Activated CD4-positive, CD25-positive, alpha-beta regulatory T cell treated with anti-CD3 and anti-CD28 coated beads, Interleukin-2, amount 50 U/mL, for 24 hours (primary cell): ENCODE measurements at regions not wholly inside any gene's neighbourhood (a gene's known extent, or its start where the extent isn't known, plus 50 kb on each side); places are given as distances from the start of the nearest gene placed in this dataset.

ENCODE experiments used
- ATAC-seq, 2 donors: fragments of 150-1000 bp; cut with Tn5 transposase; one replicate each; pipeline ENCODE4 v1.10.0; 2021; ENCODE audit warnings: mild to moderate bottlenecking in 1 of 2, moderate library complexity in 1 of 2

DNA sequence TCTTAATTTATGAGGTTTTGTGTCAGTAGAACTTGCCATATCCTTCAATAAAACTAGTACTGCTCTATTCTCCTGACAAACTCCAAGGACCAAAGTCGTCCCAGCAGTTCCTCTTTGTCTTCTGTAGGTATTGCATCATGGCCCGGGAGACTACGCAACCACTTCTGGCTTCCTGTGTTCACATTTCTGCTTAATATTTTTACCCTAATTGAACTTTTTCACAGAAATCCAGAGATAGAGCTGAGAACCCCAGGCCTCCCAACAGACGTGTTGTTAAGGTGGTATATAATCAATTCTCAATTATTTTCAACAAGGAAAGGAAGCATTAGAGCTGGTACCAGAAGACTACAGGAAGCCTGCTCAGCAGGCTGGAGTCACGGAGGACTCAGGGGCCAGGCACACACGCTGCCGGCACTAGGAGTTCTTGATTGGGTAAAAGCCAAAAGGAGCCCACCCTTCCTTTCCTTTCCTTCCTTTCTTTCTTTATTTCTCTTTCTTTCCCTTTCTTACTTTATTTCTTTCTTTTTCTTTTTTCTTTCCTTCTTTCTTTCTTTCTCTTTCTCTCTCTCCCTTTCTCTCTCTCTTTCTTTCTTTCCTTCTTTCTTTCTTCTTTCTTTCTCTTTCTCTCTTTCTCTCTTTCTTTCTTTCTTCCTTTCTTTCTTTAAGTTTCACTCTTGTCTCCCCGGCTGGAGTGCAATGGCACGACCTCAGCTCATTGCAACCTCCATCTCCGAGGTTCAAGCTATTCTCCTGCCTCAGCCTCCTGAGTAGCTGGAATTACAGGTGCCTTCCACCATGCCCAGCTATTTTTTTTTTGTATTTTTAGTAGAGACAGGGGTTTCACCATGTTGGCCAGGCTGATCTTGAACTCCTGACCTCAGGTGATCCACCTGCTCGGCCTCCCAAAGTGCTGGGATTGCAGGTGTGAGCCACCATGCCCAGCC is 173.7 kb downstream of the ZBTB18 start:
- ATAC-seq = no peak

DNA sequence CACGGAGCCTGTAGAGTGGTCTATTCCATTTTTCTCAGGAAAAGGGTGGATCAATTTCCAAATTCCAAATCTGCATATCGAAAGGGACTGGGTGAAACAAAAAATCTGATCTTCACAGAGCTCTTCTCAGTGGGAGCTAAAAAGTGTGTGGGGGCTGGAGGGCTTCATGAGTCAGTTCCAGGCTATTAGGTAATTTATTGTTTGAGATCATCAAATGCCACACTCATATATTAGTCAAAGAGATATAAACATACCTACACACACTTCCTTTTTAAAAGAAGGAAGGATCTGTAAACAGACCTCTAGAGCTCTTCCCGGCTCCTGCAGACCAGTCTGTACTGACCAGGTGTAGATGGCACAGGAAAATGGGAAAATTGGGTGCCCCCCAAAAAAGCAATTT is 175.4 kb downstream of the ZBTB18 start:
- ATAC-seq = no peak

DNA sequence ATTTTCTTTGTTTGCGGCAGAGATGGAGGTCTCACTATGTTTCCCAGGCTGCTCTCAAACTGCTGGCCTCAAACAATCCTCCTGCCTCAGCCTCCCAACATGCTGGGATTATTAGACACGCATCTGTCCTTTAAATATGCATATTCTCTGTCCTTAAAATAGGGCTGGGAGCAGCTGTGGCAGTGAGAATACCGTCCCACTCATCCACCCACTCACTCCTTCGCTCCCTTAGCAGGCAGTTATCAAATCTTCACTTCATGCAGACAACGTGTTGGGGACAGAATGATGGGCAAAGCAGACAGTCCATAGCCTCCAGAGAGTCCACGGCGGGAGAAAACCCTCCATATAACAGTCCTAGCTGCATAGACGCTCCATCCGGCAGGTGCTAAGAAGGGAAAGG is 179.4 kb downstream of the ZBTB18 start:
- no peak for ATAC-seq

DNA sequence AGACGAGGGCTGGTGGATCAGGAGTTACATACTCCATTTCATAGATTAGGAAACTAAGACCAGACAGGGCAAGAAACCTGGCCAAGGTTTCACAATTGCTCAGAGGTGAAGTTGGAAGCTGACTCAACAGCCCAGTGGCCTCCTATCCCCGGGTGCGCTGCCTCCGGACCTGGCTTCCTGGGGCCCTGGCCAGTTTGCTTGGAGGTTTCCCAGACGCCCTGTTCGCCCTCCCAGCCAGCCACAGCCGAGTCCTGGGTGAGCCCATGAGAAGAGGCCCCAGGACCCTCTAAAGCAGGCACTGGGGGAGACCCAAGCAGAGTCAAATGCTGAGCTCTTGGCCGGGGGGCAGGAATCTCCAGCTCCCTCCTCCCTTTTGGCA is 180.1 kb downstream of the ZBTB18 start:
- ATAC-seq = no peak

DNA sequence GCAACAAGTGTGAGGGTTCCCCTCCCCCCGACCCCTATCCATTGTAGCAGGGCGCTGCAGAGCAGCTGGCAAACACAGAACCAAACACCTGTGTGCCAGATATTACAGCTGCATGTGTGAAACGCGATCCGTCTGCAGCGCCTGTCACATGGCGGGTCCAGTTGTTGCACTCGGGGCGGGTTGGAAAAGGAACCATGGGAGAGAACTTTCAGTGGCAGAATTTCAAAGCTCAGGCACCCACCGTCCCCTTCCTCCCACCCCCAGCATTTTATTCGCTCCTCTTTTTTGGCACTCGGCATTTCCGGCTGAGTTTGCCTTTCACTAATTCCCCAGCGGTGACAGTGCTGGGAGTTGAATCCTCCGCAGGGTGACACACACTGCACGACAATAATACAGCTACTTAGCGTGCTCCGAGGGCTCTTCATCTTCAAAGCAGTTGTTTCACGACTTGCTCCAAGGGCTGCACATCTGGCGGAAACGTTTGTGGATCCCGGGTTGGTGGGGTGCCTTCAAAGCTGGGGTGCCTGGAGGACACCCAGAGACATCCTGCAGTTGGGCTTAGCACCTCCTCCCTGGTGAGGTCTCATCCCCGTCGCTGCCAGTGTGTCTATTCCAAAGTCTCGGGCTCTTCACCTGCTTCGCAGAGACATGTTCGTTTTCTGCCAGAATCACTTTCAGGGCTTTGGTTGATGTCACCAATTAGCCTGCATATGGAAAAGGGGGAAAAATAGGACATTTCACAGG is 180.7 kb downstream of the ZBTB18 start:
- no peak for ATAC-seq

DNA sequence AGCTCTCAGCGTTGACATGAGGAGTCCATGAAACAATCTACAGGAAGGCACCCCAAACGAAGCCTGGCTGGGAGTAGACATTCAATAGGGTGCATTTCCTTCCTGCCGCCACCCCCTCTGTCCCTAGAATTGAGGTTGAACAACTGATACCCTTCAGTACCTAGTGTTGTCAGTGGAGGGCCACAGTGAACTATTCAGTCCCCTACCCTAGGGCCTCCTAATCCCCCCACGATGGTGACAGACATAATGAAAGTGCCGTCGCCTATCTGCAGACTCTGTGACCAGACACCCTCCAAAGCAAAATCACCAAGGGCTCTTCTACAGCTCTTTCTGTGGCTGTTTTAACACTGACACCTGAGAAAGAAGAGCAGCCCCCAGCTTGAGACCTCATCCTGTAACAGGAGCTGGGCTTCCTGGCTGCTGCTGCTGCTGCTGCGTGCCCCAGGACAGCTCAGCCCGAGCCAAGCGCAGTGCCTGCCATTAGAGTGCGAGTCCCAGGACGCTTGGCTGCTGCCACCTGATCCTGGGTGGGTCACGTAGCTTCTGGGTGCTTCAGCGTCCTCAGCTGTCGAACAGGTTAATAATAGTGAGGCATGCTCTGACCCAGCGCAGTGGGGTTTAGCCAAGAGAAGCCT is 183.0 kb downstream of the ZBTB18 start:
- no peak for ATAC-seq

DNA sequence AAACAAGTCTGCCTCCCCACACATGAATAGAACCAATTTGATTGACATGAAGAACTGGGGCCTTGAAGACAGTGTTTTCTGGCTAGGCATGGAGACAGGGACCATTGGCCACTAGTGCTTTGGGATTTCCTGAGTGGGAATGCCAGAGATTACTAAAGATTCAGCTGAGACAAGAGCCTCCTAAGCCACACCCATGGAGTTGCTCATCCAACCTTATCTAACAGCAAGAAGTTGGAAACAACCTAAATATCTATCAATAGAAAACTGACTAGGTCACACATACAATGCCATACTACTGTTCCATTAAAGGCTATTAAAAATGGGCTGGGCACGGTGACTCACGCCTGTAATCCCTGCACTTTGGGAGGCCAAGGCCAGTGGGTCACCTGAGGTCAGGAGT is 184.1 kb downstream of the ZBTB18 start:
- no peak for ATAC-seq

DNA sequence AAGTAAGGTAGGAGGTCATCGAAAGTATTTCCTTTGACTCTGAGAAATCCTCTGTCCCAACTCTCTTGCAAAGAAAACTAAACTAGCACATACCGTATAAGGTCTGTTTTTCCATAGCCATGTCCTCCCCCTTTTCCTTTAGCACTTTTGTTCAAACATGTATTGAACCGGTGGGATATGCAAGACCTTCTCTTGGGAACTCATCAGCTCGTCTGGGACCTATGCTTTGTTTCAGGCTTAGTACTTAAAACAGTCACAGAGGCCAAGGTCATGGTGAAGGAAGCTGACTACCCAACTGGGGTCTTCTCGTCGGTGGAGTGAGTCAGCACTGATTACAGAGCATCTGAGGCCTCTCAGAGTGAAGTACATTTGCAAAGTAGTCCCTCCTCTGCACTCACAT is 185.0 kb downstream of the ZBTB18 start:
- ATAC-seq = no peak

DNA sequence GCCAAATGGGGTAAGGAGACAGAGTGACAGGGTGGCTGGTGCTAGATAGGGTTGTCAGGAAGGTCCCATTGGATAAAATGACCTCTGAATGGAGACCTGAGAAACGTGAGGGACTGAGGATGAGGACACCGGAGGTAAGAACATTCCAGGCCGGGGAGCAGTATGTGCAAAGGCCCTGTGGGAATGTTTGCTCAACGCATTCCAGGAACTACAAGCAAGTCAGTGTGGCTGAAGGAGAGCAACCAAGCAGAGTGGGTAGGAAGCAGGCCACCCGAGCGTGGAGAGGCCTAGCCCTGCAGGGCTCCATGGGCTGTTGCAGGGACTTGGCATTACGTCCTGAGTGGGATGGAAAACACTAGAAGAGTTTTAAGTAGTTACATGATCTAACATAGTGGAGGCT is 185.6 kb downstream of the ZBTB18 start:
- ATAC-seq = no peak

DNA sequence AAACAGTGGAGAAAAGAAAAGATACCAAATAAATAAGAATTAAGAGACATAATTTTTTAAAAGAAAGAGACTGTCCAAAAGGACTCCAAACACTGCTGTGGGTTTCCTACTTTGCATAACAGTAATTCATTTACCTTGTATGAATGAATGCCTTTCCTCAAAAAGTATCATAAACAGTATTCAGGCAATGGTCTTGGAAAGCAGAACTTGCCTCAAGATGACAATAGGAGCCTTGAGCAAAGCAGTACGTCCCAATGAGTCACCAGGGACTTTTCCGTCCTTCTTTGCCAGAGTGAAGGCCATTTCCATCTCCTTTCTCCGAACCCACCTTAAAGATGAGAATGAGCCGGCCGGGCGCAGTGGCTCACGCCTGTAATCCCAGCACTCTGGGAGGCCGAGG is 186.4 kb downstream of the ZBTB18 start:
- ATAC-seq = no peak

DNA sequence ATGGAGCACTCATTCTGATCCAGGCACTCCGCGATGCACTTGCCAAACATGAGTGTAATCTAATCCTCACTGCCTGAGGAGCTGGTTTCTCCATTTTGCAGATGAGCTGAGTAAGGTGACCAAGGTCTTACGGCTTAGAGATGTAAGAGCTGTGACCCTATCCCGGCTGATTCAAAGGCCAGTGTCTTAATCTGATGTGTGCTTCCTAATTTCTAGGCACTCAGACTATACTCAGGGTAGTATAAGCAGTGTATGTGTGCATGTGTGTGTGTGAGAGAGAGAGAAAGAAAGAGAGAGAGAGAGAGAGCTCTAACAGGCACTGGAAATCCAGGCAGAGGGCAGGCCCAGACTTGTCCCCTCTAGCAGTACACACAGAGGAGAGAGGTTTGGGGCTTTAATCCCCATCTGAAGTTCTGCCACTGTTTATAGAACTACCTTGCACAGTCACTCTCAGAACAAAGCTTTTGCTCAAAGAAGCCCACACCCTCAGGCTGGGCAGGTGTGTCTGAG is 188.2 kb downstream of the ZBTB18 start:
- no peak for ATAC-seq

DNA sequence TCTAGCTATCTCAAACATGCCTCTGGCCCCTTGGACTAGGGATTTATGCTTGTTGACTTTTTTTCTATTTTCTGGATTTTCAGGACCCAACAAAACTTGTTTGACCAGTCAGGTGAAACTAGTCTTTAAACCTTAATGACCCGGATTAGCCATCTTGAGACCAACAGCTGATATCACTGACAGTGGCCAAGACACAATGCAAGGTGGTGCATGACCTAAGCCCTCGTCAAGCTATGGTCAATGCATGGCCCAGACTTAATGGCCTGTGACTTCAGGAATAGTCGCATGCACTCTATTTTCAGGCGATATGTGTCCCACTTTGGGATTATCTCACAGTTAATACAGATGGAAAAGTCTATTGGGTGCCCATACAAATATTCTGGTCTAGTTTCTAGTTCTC is 190.4 kb downstream of the ZBTB18 start:
- ATAC-seq = no peak

DNA sequence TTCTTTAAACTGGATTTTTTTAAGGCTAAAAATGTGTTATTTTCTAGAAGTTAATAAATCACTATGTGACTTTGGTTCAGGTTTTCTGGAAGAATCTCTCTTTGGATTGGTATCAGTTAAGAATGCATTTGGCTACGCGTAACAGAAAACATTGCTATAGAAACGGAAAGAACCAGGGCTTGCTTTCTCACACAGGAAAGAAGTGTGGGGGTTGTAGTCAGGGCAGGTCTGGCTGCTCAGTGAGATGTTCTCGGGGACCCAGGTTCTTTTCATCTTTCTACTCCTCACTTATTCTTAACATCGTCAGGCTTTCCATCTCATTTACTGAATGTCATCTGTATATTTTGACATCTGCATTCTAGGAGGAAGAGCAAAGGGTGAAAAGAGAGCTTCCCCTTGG is 191.4 kb downstream of the ZBTB18 start:
- ATAC-seq = no peak

DNA sequence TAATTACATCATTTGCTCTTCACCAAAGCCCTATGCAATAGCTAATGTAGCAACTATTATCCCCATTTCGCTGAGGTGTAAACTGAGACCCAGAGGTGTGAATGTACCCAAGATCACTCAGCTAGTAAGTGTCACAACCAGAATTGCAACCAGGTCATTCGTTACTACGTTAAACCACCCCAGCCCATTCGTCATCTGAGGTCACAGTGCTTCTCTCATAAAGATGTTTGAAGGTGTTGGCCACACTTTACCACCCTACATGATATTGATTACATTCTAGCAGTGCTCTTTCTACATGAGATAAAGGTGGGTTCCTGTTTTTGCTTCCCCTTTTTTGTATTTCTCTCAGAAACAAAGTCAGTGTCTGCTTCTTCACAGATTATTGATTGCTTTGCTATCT is 195.3 kb downstream of the ZBTB18 start:
- ATAC-seq = no peak

DNA sequence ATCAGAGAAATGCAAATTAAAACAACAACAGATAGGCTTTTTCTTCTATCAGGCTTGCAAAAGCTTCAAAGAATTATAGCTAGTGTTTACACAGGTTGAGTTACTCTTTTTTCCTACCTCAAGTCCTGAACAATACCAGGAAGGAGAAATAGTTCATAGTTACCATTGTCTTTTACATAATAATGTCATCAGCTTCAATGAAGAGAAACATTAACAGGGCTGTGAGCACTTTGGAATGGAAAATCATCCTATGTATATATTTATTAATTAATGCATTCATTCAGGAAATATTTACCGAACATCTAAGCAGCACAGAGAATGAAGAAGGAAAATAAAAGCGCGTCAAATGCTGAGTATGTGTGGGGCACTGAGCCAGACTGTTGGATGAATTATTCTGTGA is 197.3 kb downstream of the ZBTB18 start:
- no peak for ATAC-seq

DNA sequence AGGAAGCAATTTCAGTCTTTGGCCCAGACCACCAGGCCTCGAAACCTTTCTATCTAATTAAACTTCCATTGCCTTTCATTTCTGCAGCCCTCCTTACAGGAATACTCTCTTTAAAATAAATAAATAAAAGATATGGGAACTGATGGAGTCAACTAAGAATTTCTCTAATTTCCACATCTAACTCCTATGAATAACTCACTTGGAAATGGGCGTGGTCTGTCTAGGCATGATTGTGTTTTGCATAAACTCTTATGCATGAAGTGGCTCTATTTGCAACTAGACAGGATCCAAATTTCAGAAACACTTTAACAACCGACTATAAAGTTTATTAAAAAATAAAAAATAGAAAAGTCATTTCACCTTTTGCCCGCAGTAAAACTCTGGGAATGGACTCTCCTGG is 199.5 kb downstream of the ADSS2 start:
- no peak for ATAC-seq

DNA sequence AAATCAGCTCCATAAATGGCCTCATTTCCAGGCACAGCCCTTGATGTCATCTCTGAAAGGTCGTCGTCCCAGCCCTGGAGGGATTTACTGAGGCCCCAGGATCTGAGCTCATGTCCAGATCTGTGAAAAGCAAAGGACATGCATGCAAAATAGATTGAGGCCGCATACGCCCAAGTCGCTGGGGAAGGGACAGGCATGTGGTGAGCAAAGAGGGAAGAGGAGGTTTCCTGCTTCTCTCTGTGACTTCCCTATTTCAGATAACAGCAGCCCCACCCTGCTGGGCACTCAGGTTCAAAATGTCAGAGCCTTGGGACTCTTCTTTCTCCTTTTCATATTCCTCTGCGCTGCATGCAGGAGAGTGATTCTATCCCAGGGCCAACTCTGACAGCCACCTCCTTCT is 197.2 kb downstream of the ADSS2 start:
- ATAC-seq = no peak

DNA sequence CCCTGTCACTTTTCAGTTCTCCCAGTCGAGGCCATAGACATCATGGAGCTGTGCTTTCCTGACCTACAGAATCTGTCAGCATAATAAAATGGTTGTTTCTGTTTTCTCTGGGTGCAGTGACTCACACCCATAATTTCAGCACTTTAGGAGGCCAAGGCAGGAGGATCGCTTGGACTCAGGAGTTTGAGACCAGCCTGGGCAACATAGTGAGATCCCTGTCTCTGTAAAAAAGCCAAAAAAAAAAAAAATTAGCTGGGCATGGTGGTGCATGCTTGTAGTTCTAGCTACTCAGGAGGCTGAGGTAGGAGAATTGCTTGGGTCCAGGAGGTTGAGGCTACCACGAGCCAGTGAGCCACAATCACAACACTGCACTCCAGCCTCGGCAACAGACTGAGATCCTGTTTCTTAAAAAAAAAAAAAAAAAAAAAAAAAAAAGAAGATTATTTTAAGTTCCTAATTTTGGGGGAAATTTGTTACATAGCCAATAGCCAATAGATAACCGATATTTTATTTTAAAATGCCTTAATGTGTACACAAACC is 196.2 kb downstream of the ADSS2 start:
- ATAC-seq = no peak

DNA sequence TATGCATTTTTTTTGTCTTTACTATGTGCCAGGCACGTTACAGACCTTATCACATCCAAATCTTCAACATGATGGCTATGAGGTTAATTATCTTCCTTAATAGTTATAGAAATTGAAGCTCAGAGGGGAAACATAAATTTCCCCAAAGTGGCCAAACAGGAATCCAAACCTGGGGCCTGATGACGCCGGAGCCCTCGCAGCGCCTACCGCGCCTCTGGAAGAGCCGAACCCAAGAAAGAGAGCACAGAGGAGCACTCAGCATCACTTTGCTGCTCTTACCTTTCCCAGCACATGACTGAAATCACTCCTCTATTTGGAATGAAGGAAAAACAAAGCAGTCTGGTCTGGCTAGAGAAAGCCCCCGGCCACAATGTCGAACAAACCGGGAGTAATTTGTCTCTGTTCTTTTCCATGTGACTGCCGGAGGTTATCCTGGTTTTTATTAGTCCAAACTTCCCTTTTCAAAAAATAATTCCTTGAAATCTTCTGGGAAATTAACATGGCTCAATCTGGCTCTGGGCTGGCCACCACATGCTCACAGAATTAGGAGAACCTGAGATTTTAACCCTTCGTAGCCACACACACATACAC is 195.5 kb downstream of the ADSS2 start:
- ATAC-seq = no peak

DNA sequence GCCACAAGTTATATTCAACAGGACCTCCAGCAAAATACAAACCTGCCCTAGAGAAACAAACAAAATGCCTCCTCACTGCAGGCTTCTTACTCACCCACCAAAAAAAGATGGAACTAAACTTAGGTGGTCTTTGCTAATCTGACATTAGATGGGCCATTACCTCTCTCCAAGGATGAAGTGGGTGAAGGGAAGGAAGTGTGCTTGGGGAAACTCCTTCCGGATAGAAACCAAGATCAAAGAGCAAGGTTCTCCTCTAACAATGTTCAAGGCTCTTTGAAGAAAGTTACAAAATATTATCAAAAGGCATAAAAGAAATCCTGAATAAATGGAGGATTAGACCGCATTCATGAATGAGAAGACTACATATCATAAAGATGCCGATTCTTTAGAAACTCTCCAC is 187.5 kb downstream of the ADSS2 start:
- ATAC-seq = no peak

DNA sequence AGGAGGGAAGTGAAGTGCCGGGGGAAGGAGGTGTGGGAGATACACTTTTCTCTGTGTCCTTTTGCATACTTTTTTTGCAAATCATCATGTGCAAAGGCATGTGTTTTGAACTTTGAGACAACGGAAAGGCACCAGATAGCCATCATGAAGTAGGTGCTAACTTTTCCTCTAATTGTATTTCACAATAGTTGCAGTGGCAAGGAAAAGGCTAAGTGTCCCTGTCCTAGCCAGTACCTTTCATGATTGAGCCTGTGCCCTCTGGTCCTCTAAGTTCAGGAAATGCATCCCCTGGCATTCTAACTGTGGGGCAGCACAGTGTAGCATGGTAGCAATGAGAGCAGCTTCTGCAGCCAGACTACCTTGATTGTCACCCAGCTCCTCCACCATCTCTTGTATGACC is 186.2 kb downstream of the ADSS2 start:
- ATAC-seq = no peak

DNA sequence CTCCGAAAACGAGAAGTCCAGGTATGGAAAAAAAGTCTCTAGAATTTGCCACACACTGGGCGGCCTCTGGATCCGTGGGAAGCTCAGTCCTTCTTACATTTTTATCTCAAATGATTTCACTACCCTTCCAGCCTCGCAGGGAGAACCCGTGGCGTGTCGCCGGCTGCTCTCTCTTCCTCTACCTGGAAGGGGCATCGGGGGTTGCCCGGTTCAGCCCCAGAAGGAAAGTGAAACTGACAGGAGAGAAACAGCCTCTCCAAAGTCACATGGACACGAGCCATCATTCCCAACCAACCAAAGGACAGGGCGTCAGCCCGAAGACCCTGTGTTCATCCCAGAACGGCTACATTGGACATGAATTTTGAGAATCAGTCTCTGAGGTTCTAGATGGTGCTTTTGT is 182.5 kb downstream of the ADSS2 start:
- no peak for ATAC-seq

DNA sequence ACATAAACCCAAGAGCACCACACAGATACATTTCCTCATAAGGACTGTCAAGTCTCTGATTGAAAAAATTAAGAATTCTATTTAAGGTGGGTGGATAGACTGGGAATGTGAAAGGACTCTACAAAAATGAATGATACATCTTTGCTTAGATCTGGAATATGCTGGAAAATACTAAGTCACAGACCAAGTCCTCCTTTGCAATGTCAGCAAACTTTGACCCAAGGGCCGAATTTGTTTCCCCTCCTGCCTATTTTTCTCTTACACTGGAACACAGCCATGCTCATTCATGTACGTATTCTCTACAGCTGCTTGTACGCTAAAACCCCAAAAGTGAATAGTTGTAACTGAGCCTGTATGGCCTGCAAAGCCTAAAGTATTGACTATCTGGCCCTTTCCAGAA is 180.7 kb downstream of the ADSS2 start:
- no peak for ATAC-seq
